Prostate gland (tissue), 2 donors: ENCODE measurements at regions not wholly inside any gene's neighbourhood (a gene's known extent, or its start where the extent isn't known, plus 50 kb on each side); places are given as distances from the start of the nearest gene placed in this dataset.

ENCODE experiments used
- DNase-seq: peaks from one replicate; pipeline ENCODE4 v3.0.0-alpha.2; 2019; ENCODE audit warnings: low spot score
- H3K27ac ChIP-seq, 2 donors: fragments of 200-600 bp; sonication (generic); 2 replicates each; pipeline ENCODE4 v1.5.1; 2017 to 2019
- H3K27me3 ChIP-seq: fragments of 200-600 bp; sonication (generic); replicated peaks from 2 replicates; pipeline ENCODE4 v1.5.1; 2019; ENCODE audit not compliant: insufficient read depth
- H3K36me3 ChIP-seq, 2 donors: fragments of 200-600 bp; sonication (generic); 1 replicate in 1 of 2; 2 replicates in 1 of 2; pipeline versions ENCODE4 v1.5.1 to v1.8.1; 2017 to 2019
- H3K4me1 ChIP-seq: fragments of 200-600 bp; sonication (generic); replicated peaks from 2 replicates; pipeline ENCODE4 v1.5.1; 2019
- H3K4me3 ChIP-seq, 2 donors: fragments of 200-600 bp; sonication (generic); 2 replicates each; pipeline ENCODE4 v1.5.1; 2017 to 2019
- H3K9me3 ChIP-seq: fragments of 200-600 bp; sonication (generic); 2 replicates; pipeline ENCODE4 v1.5.1; 2017
- CTCF ChIP-seq, 4 experiments: fragments of 200-600 bp in 2 of 4; fragments of 450-650 bp in 2 of 4; sonication (generic) in 2 of 4; IDR thresholded peaks; 1 replicate in 3 of 4; 2 replicates in 1 of 4; pipeline ENCODE4 v1.5.1; 2016 to 2019; ENCODE audit warnings: antibody characterized with exemption in 4 of 4, mild to moderate bottlenecking in 2 of 4, moderate library complexity in 2 of 4
- POLR2A ChIP-seq: fragments of 450-650 bp; IDR thresholded peaks from one replicate; pipeline ENCODE4 v1.6.1; 2016; ENCODE audit warnings: antibody characterized with exemption, mild to moderate bottlenecking
- POLR2AphosphoS5 ChIP-seq: sonication (generic); formaldehyde crosslinking; IDR thresholded peaks from one replicate; pipeline ENCODE4 v1.6.1; 2017; ENCODE audit warnings: antibody characterized with exemption
- WGBS: methylation state at CpG from one replicate; pipeline ENCODE4 v1.1.5; 2018; 5-methylcytosine and 5-hydroxymethylcytosine counted together
- intact Hi-C: fragments of 100-400 bp; cut with DNase I; formaldehyde crosslinking; loops from one replicate; pipeline ENCODE4 v1.14.2; 2022

GRCh38 chrX:139049465-139049864 is 337.9 kb upstream of the FGF13 start:
- Histone ChIP-seq H3K4me1 (no peaks in the 10 kb centered on the region), H3K27ac (no peak overlapping the region), H3K9me3 (no peaks in the 10 kb centered on the region), H3K36me3 (no peaks in the 10 kb centered on the region), H3K4me3 (no peak overlapping the region), H3K27me3 (no peaks in the 10 kb centered on the region)
- WGBS: 100% methylated on average over 1 of the region's 1 CpG
- TF ChIP-seq POLR2AphosphoS5 (no peak), POLR2A (no peak), CTCF (IDR thresholded peaks at IDR 0.05) (no peak)
- intact Hi-C loops: no loop called here
- DNase-seq: no peak

- Histone ChIP-seq H3K4me1 (no peaks in the 10 kb centered on the region), H3K27ac (no peak overlapping the region), H3K4me3 (no peak overlapping the region), H3K36me3 (no peaks in the 10 kb centered on the region), H3K9me3 (no peaks in the 10 kb centered on the region), H3K27me3 (no peaks in the 10 kb centered on the region)
- intact Hi-C loops: no loop called here
- 100% methylated on average over 2 of the region's 6 CpGs for WGBS
- TF ChIP-seq POLR2AphosphoS5: no peak
- no peak for TF ChIP-seq POLR2A
- TF ChIP-seq CTCF (IDR thresholded peaks at IDR 0.05): no peak
- DNase-seq: no peak
Observed at GRCh38 chrX:139044680-139045079, 333.2 kb upstream of the FGF13 start.

- no peaks in the 10 kb centered on the region for H3K27me3 ChIP-seq
- intact Hi-C loops: no loop called here
Observed at GRCh38 chrX:139039041-139039440, 327.5 kb upstream of the FGF13 start.

GRCh38 chrX:139026811-139027210 is 315.3 kb upstream of the FGF13 start:
- TF ChIP-seq POLR2A (no peak), POLR2AphosphoS5 (no peak), CTCF (IDR thresholded peaks at IDR 0.05) (no peak)
- H3K27ac ChIP-seq: no peak overlapping the region
- H3K4me3 ChIP-seq: no peak overlapping the region
- DNase-seq: no peak
- WGBS: 29% methylated on average over 1 of the region's 1 CpG
- no peaks in the 10 kb centered on the region for H3K9me3 ChIP-seq
- intact Hi-C loops: no loop called here
- H3K4me1 ChIP-seq: no peaks in the 10 kb centered on the region
- no peaks in the 10 kb centered on the region for H3K27me3 ChIP-seq
- no peaks in the 10 kb centered on the region for H3K36me3 ChIP-seq

More at GRCh38 chrX:139039041-139039440, 327.5 kb upstream of the FGF13 start:
- Histone ChIP-seq H3K4me3 (no peak overlapping the region), H3K36me3 (no peaks in the 10 kb centered on the region), H3K27ac (no peak overlapping the region), H3K4me1 (no peaks in the 10 kb centered on the region), H3K9me3 (no peaks in the 10 kb centered on the region)
- TF ChIP-seq POLR2AphosphoS5 (no peak), POLR2A (no peak), CTCF (IDR thresholded peaks at IDR 0.05) (no peak)
- no peak for DNase-seq

- Histone ChIP-seq H3K4me3 (no peak overlapping the region), H3K36me3 (no peaks in the 10 kb centered on the region), H3K27ac (no peak overlapping the region), H3K27me3 (no peaks in the 10 kb centered on the region), H3K4me1 (no peaks in the 10 kb centered on the region), H3K9me3 (no peaks in the 10 kb centered on the region)
- no peak for TF ChIP-seq POLR2A
- no peak for TF ChIP-seq CTCF (IDR thresholded peaks at IDR 0.05)
- no peak for TF ChIP-seq POLR2AphosphoS5
- intact Hi-C loops: no loop called here
- 45% methylated on average over 2 of the region's 2 CpGs for WGBS
- no peak for DNase-seq
Observed at GRCh38 chrX:139026406-139026805, 314.9 kb upstream of the FGF13 start.
